CD4-positive, alpha-beta T cell (primary cell): ENCODE measurements at regions not wholly inside any gene's neighbourhood (a gene's known extent, or its start where the extent isn't known, plus 50 kb on each side); places are given as distances from the start of the nearest gene placed in this dataset.
"Not testable (repeated sequence)": the region's sequence is repeated elsewhere in the genome, so short reads cannot be mapped to it uniquely, and the experiment has no call there.

Experiments used
- ATAC-seq: fragments of 200-7000 bp; cut with Tn5 transposase; one replicate; pipeline ENCODE4 v1.10.0; 2022; ENCODE audit warnings: mild to moderate bottlenecking; ENCODE audit not compliant: poor library complexity
- CTCF ChIA-PET: fragments of 350-600 bp; sonication (Branson Sonifier 250); formaldehyde crosslinking; loops from one replicate; lab custom pipeline; 2021; ENCODE audit warnings: antibody characterized with exemption, inconsistent platforms; lab: Charles Lee
- POLR2A ChIA-PET: fragments of 350-600 bp; sonication (Branson Sonifier 250); formaldehyde crosslinking; loops from one replicate; lab custom pipeline; 2021; ENCODE audit warnings: antibody characterized with exemption, inconsistent platforms; lab: Charles Lee
- DNase-seq, 14 experiments: peaks; one replicate each; pipeline ENCODE4 v3.0.0-alpha.2; 2013 to 2020; ENCODE audit warnings: mixed read lengths in 2 of 14
- H3K27ac ChIP-seq, 2 donors: one replicate each; pipeline versions ENCODE4 v1.5.1 to v1.7.0; 2013; ENCODE audit warnings: low read length in 2 of 2, low read depth in 1 of 2, mild to moderate bottlenecking in 1 of 2
- H3K27me3 ChIP-seq, 2 experiments: 1 replicate in 1 of 2; 2 replicates in 1 of 2; pipeline versions ENCODE4 v1.6.1 to v1.7.0; 2013; ENCODE audit warnings: low read length in 2 of 2, control low read depth in 1 of 2, mild to moderate bottlenecking in 1 of 2, moderate library complexity in 1 of 2; ENCODE audit not compliant: insufficient read depth in 2 of 2, control insufficient read depth in 1 of 2
- H3K36me3 ChIP-seq: one replicate; pipeline ENCODE4 v1.6.1; 2013; ENCODE audit warnings: low read length, control low read depth; ENCODE audit not compliant: insufficient read depth
- H3K4me1 ChIP-seq: one replicate; pipeline ENCODE4 v1.6.1; 2013; ENCODE audit warnings: low read length, control low read depth; ENCODE audit not compliant: insufficient read depth
- H3K4me3 ChIP-seq: one replicate; pipeline ENCODE4 v1.5.1; 2013; ENCODE audit warnings: mild to moderate bottlenecking, low read length, moderate library complexity
- H3K9me3 ChIP-seq, 2 experiments: 1 replicate in 1 of 2; 2 replicates in 1 of 2; pipeline versions ENCODE4 v1.6.1 to v1.7.0; 2013; ENCODE audit warnings: low read length in 2 of 2, mild to moderate bottlenecking in 2 of 2, control low read depth in 1 of 2, moderate library complexity in 1 of 2; ENCODE audit not compliant: control insufficient read depth in 1 of 2, insufficient read depth in 1 of 2
- H3K27ac Mint-ChIP-seq: one replicate; pipeline ENCODE4 v1.8.0; 2020; ENCODE audit warnings: mixed read lengths
- H3K27me3 Mint-ChIP-seq: one replicate; pipeline ENCODE4 v1.8.0; 2021; ENCODE audit warnings: mixed read lengths
- H3K36me3 Mint-ChIP-seq: one replicate; pipeline ENCODE4 v1.8.0; 2021; ENCODE audit warnings: low read depth, mixed read lengths
- H3K4me1 Mint-ChIP-seq: one replicate; pipeline ENCODE4 v1.8.0; 2021; ENCODE audit warnings: low read depth, mixed read lengths
- H3K4me3 Mint-ChIP-seq: one replicate; pipeline ENCODE4 v1.8.0; 2020; ENCODE audit warnings: mild to moderate bottlenecking, mixed read lengths
- H3K9me3 Mint-ChIP-seq: one replicate; pipeline ENCODE4 v1.8.0; 2020; ENCODE audit warnings: mixed read lengths
- intact Hi-C, 2 experiments: fragments of 100-400 bp; cut with DNase I in 1 of 2; cut with micrococcal nuclease in 1 of 2; formaldehyde crosslinking; loops; one replicate each; pipeline versions ENCODE4 v1.15.1 to v1.9.0; 2023 to 2025; cut with DNase I, micrococcal nuclease
- TF ChIP-seq, protein P1 (sequence below): fragments of 200-600 bp; IDR thresholded peaks from one replicate; pipeline ENCODE4 v1.8.0; 2022; ENCODE audit warnings: antibody characterized with exemption, mild to moderate bottlenecking

DNA sequence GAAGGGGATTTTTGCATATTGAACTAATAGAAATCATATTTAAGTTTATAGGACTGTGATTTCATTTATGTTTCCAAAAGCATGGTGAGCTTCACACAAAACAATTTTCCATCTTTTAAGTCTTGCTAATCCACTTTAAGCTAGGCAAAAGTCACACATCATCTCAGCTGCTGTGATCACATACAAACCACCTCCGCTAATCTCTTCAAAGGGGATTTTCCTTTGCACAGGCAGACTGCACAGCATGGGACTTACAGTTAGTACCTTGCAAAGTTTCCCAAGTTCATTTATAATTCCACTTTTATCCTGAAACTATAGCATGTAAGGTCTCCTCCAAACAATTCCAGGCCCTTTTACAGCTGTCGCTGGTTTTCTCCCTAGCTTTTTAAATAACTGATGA, 225.1 kb upstream of the CNTN3 start:
- Mint-ChIP-seq H3K4me3 (no peak overlapping the region), H3K4me1 (no peaks in the 10 kb centered on the region), H3K27me3 (no peaks in the 10 kb centered on the region), H3K9me3 (peaks cover 3% of the 10 kb centered on the region), H3K36me3 (no peaks in the 10 kb centered on the region), H3K27ac (no peak overlapping the region)
- POLR2A ChIA-PET = no interaction called here
- intact Hi-C loops = no loop called here
- H3K4me1 ChIP-seq = no peaks in the 10 kb centered on the region
- H3K36me3 ChIP-seq = no peaks in the 10 kb centered on the region
- H3K4me3 ChIP-seq = no peak overlapping the region
- ATAC-seq = no peak
- H3K27ac ChIP-seq = no peak overlapping the region
- DNase-seq = no peak
- CTCF ChIA-PET = no interaction called here
- TF ChIP-seq, protein P1, sequence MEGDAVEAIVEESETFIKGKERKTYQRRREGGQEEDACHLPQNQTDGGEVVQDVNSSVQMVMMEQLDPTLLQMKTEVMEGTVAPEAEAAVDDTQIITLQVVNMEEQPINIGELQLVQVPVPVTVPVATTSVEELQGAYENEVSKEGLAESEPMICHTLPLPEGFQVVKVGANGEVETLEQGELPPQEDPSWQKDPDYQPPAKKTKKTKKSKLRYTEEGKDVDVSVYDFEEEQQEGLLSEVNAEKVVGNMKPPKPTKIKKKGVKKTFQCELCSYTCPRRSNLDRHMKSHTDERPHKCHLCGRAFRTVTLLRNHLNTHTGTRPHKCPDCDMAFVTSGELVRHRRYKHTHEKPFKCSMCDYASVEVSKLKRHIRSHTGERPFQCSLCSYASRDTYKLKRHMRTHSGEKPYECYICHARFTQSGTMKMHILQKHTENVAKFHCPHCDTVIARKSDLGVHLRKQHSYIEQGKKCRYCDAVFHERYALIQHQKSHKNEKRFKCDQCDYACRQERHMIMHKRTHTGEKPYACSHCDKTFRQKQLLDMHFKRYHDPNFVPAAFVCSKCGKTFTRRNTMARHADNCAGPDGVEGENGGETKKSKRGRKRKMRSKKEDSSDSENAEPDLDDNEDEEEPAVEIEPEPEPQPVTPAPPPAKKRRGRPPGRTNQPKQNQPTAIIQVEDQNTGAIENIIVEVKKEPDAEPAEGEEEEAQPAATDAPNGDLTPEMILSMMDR = no peak
- H3K27me3 ChIP-seq = no peaks in the 10 kb centered on the region
- H3K9me3 ChIP-seq = no peaks in the 10 kb centered on the region

- ChIA-PET CTCF (no interaction called here), POLR2A (no interaction called here)
- ATAC-seq (no peak), DNase-seq (no peak)
- Mint-ChIP-seq H3K27ac (no peak overlapping the region), H3K36me3 (no peaks in the 10 kb centered on the region), H3K9me3 (peaks cover 6% of the 10 kb centered on the region), H3K4me3 (no peak overlapping the region), H3K27me3 (no peaks in the 10 kb centered on the region), H3K4me1 (no peaks in the 10 kb centered on the region)
- Histone ChIP-seq H3K27me3 (no peaks in the 10 kb centered on the region), H3K9me3 (no peaks in the 10 kb centered on the region), H3K36me3 (no peaks in the 10 kb centered on the region), H3K4me3 (no peak overlapping the region), H3K4me1 (no peaks in the 10 kb centered on the region), H3K27ac (no peak overlapping the region)
- TF ChIP-seq, protein P1 = no peak
- intact Hi-C loops = no loop called here
Measured at GRCh38 chr3:74832925-74833324, 218.5 kb upstream of the CNTN3 start.

- H3K27ac Mint-ChIP-seq, H3K36me3 ChIP-seq, H3K27me3 Mint-ChIP-seq, intact Hi-C loops, H3K27me3 ChIP-seq, POLR2A ChIA-PET, CTCF ChIA-PET, DNase-seq, H3K9me3 Mint-ChIP-seq, H3K4me3 ChIP-seq, H3K4me1 ChIP-seq, H3K4me3 Mint-ChIP-seq, H3K27ac ChIP-seq, ATAC-seq, H3K36me3 Mint-ChIP-seq, H3K4me1 Mint-ChIP-seq, H3K9me3 ChIP-seq: not testable (repeated sequence)
Measured at GRCh38 chr3:74830845-74831244, 216.4 kb upstream of the CNTN3 start.

DNA sequence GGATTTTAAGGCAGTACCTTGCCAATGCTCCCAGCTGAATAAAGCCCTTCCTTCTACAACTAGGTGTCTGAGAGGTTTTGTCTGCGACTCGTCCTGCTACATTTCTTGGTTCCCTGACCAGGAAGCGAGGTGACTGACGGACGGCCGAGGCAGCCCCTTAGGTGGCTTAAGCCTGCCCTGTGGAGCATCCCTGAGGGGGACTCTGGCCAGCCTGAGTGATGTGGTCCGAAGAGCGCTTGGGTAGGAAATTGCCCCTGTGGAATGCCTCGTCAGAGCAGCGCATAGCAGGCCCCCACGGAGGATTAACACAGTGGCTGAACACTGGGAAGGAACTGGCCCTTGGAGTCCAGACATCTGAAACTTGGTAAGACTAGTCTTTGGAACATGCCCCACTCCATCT, 210.9 kb upstream of the CNTN3 start:
- ATAC-seq, intact Hi-C loops, DNase-seq, H3K27ac ChIP-seq, H3K4me1 Mint-ChIP-seq, H3K27ac Mint-ChIP-seq, H3K36me3 ChIP-seq, H3K27me3 Mint-ChIP-seq, POLR2A ChIA-PET, H3K9me3 Mint-ChIP-seq, H3K36me3 Mint-ChIP-seq, H3K4me3 Mint-ChIP-seq, H3K4me3 ChIP-seq, CTCF ChIA-PET, H3K27me3 ChIP-seq, H3K4me1 ChIP-seq: not testable (repeated sequence)
- peaks cover 0 to 16% of the 10 kb centered on the region in 2 experiments for H3K9me3 ChIP-seq
